GM23248 (cell line): ENCODE measurements at regions not wholly inside any gene's neighbourhood (a gene's known extent, or its start where the extent isn't known, plus 50 kb on each side); places are given as distances from the start of the nearest gene placed in this dataset.

Experiments used
- DNase-seq: peaks from one replicate; pipeline ENCODE4 v3.0.0-alpha.2; 2015
- H2AFZ ChIP-seq: fragments of 200-600 bp; sonication (generic); 2 replicates; pipeline ENCODE4 v1.6.1; 2016; ENCODE audit warnings: antibody characterized with exemption
- H3F3A ChIP-seq: fragments of 200-600 bp; sonication (generic); 2 replicates; pipeline ENCODE4 v1.6.1; 2016; ENCODE audit warnings: mild to moderate bottlenecking, antibody characterized with exemption, mixed run types; ENCODE audit not compliant: insufficient read depth
- H3K27ac ChIP-seq: fragments of 200-600 bp; sonication (generic); 2 replicates; pipeline ENCODE4 v1.5.1; 2016; ENCODE audit warnings: mild to moderate bottlenecking
- H3K27me3 ChIP-seq: fragments of 200-600 bp; sonication (generic); replicated peaks from 2 replicates; pipeline ENCODE4 v1.6.1; 2016; ENCODE audit warnings: mild to moderate bottlenecking; ENCODE audit not compliant: insufficient read depth
- H3K36me3 ChIP-seq: fragments of 200-600 bp; sonication (generic); 2 replicates; pipeline ENCODE4 v1.6.1; 2016; ENCODE audit warnings: low read depth, mild to moderate bottlenecking
- H3K4me1 ChIP-seq: fragments of 200-600 bp; sonication (generic); 2 replicates; pipeline ENCODE4 v1.6.1; 2016; ENCODE audit warnings: mild to moderate bottlenecking; ENCODE audit not compliant: insufficient read depth
- H3K4me2 ChIP-seq: fragments of 200-600 bp; sonication (generic); one replicate; pipeline ENCODE4 v1.6.1; 2016; ENCODE audit warnings: mild to moderate bottlenecking; ENCODE audit not compliant: unreplicated experiment
- H3K4me3 ChIP-seq: fragments of 200-600 bp; sonication (generic); 2 replicates; pipeline ENCODE4 v1.5.1; 2016; ENCODE audit warnings: mild to moderate bottlenecking
- H3K79me2 ChIP-seq: fragments of 200-600 bp; sonication (generic); 2 replicates; pipeline ENCODE4 v1.6.1; 2016; ENCODE audit warnings: mild to moderate bottlenecking; ENCODE audit not compliant: insufficient read depth
- H3K9ac ChIP-seq: fragments of 200-600 bp; sonication (generic); 2 replicates; pipeline ENCODE4 v1.6.1; 2016; ENCODE audit warnings: mild to moderate bottlenecking
- H3K9me2 ChIP-seq: fragments of 200-600 bp; sonication (generic); 2 replicates; pipeline ENCODE4 v1.6.1; 2016; ENCODE audit warnings: mixed run types, mild to moderate bottlenecking, moderate library complexity; ENCODE audit not compliant: insufficient read depth
- H3K9me3 ChIP-seq: fragments of 200-600 bp; sonication (generic); one replicate; pipeline ENCODE4 v1.6.1; 2017; ENCODE audit warnings: low read depth
- H4K20me1 ChIP-seq: fragments of 200-600 bp; sonication (generic); 2 replicates; pipeline ENCODE4 v1.6.0; 2016; ENCODE audit not compliant: insufficient read depth
- EZH2 ChIP-seq: fragments of 200-600 bp; sonication (generic); IDR thresholded peaks from 2 replicates; pipeline ENCODE4 v1.6.1; 2018; ENCODE audit warnings: antibody characterized with exemption, mild to moderate bottlenecking; ENCODE audit not compliant: insufficient read depth, poor library complexity, severe bottlenecking
- EZH2phosphoT487 ChIP-seq: fragments of 200-600 bp; sonication (generic); IDR thresholded peaks from 2 replicates; pipeline ENCODE4 v1.6.1; 2018; ENCODE audit warnings: antibody characterized with exemption, moderate library complexity, mild to moderate bottlenecking, low read depth; ENCODE audit not compliant: insufficient read depth
- WGBS, 2 experiments: methylation state at CpG; one replicate each; pipeline ENCODE4 v1.1.6; 2015 to 2017; ENCODE audit warnings: low lambda C conversion rate in 2 of 2, low coverage in 1 of 2; ENCODE audit errors: missing lambda C conversion rate in 2 of 2; 5-methylcytosine and 5-hydroxymethylcytosine counted together
- in situ Hi-C: fragments of 300-500 bp; cut with MboI; formaldehyde crosslinking; loops from 2 replicates; pipeline ENCODE4 v1.15.0; 2020

- no peaks in the 10 kb centered on the region for H3K36me3 ChIP-seq
- H3K9me2 ChIP-seq = no peaks in the 10 kb centered on the region
- H3K4me2 ChIP-seq = no peak overlapping the region
- H3K4me3 ChIP-seq = no peak overlapping the region
- no peak overlapping the region for H2AFZ ChIP-seq
- H3K9me3 ChIP-seq = no peaks in the 10 kb centered on the region
- H4K20me1 ChIP-seq = no peaks in the 10 kb centered on the region
- in situ Hi-C loops = no loop called here
- no peak for DNase-seq
- 26 to 32% methylated on average over 3 of the region's 3 CpGs for WGBS, 2 experiments
- H3K9ac ChIP-seq = no peak overlapping the region
- H3K27ac ChIP-seq = no peak overlapping the region
- H3K79me2 ChIP-seq = no peaks in the 10 kb centered on the region
- TF ChIP-seq EZH2phosphoT487 (no peak), EZH2 (no peak)
- H3F3A ChIP-seq = no peaks in the 10 kb centered on the region
- H3K27me3 ChIP-seq = peaks cover 10% of the 10 kb centered on the region
- H3K4me1 ChIP-seq = no peaks in the 10 kb centered on the region
Observed at GRCh38 chr1:25086518-25087079, 145.7 kb downstream of the SYF2 start.

- no peak overlapping the region for H3K27ac ChIP-seq
- H3K4me3 ChIP-seq = no peak overlapping the region
- no peaks in the 10 kb centered on the region for H3K9me2 ChIP-seq
- no peaks in the 10 kb centered on the region for H3K9me3 ChIP-seq
- in situ Hi-C loops = no loop called here
- H2AFZ ChIP-seq = no peak overlapping the region
- H3K9ac ChIP-seq = no peak overlapping the region
- no peaks in the 10 kb centered on the region for H3K4me1 ChIP-seq
- TF ChIP-seq EZH2phosphoT487 (no peak), EZH2 (no peak)
- 0 to 6% methylated on average over 1 of the region's 1 CpG for WGBS, 2 experiments
- DNase-seq = no peak
- no peak overlapping the region for H3K4me2 ChIP-seq
- H3F3A ChIP-seq = no peaks in the 10 kb centered on the region
- H4K20me1 ChIP-seq = no peaks in the 10 kb centered on the region
- H3K36me3 ChIP-seq = no peaks in the 10 kb centered on the region
- H3K27me3 ChIP-seq = peaks cover 4% of the 10 kb centered on the region
- no peaks in the 10 kb centered on the region for H3K79me2 ChIP-seq
Observed at GRCh38 chr1:25084407-25084806, 147.9 kb downstream of the SYF2 start.

- no peaks in the 10 kb centered on the region for H3K9me2 ChIP-seq
- in situ Hi-C loops = no loop called here
- H3K9ac ChIP-seq = no peak overlapping the region
- H3K27ac ChIP-seq = no peak overlapping the region
- 64 to 66% methylated on average over 19 to 20 of the region's 20 CpGs for WGBS, 2 experiments
- DNase-seq = no peak
- H4K20me1 ChIP-seq = no peaks in the 10 kb centered on the region
- no peaks in the 10 kb centered on the region for H3K9me3 ChIP-seq
- no peaks in the 10 kb centered on the region for H3K79me2 ChIP-seq
- H3K4me3 ChIP-seq = no peak overlapping the region
- TF ChIP-seq EZH2 (no peak), EZH2phosphoT487 (no peak)
- no peaks in the 10 kb centered on the region for H3K36me3 ChIP-seq
- no peaks in the 10 kb centered on the region for H3F3A ChIP-seq
- no peak overlapping the region for H2AFZ ChIP-seq
- H3K4me1 ChIP-seq = no peaks in the 10 kb centered on the region
- H3K27me3 ChIP-seq = peaks cover 4% of the 10 kb centered on the region
- no peak overlapping the region for H3K4me2 ChIP-seq
Observed at GRCh38 chr1:25083481-25084345, 148.6 kb downstream of the SYF2 start.

GRCh38 chr1:25082995-25083394 is 149.3 kb downstream of the SYF2 start:
- 21 to 25% methylated on average over 5 of the region's 5 CpGs for WGBS, 2 experiments
- DNase-seq = no peak
- in situ Hi-C loops = no loop called here
- Histone ChIP-seq H3K27ac (no peak overlapping the region), H3K9me3 (no peaks in the 10 kb centered on the region), H3K9me2 (no peaks in the 10 kb centered on the region), H3K4me2 (no peak overlapping the region), H3K4me1 (no peaks in the 10 kb centered on the region), H2AFZ (no peak overlapping the region), H3K27me3 (peaks cover 3% of the 10 kb centered on the region), H3K4me3 (no peak overlapping the region), H3K9ac (no peak overlapping the region), H3K79me2 (no peaks in the 10 kb centered on the region), H3K36me3 (no peaks in the 10 kb centered on the region), H4K20me1 (no peaks in the 10 kb centered on the region), H3F3A (no peaks in the 10 kb centered on the region)
- no peak for TF ChIP-seq EZH2phosphoT487
- no peak for TF ChIP-seq EZH2
